RPMI7951 (cell line): ENCODE measurements at regions not wholly inside any gene's neighbourhood (a gene's known extent, or its start where the extent isn't known, plus 50 kb on each side); places are given as distances from the start of the nearest gene placed in this dataset.

Source experiments
- DNase-seq: peaks from one replicate; pipeline ENCODE4 v3.0.0-alpha.2; 2012; ENCODE audit warnings: low read depth

GRCh38 chr10:61142987-61143386, 199.0 kb upstream of the RHOBTB1 start:
- no peak for DNase-seq

- DNase-seq, result peak; percentile 45
Measured at GRCh38 chr10:61140765-61141392, 196.9 kb upstream of the RHOBTB1 start.

DNA sequence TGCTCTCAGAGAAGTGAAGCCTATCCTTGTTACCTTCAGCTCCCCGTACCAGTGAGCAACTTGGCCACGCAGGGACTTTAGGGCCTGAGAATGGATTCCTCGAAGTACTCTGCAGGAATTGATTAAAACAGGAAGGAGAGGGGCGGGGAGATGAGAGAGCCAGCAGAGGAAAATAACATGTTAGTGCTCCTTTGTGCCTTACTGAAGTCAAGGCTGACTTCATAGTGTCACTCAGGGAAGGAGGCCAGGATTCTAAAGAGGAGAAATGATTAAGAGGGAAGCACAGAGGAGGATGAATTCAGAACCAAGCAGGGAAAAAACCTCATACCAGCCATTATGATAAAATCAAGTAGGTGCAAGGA, 195.6 kb upstream of the RHOBTB1 start:
- no peak for DNase-seq

DNA sequence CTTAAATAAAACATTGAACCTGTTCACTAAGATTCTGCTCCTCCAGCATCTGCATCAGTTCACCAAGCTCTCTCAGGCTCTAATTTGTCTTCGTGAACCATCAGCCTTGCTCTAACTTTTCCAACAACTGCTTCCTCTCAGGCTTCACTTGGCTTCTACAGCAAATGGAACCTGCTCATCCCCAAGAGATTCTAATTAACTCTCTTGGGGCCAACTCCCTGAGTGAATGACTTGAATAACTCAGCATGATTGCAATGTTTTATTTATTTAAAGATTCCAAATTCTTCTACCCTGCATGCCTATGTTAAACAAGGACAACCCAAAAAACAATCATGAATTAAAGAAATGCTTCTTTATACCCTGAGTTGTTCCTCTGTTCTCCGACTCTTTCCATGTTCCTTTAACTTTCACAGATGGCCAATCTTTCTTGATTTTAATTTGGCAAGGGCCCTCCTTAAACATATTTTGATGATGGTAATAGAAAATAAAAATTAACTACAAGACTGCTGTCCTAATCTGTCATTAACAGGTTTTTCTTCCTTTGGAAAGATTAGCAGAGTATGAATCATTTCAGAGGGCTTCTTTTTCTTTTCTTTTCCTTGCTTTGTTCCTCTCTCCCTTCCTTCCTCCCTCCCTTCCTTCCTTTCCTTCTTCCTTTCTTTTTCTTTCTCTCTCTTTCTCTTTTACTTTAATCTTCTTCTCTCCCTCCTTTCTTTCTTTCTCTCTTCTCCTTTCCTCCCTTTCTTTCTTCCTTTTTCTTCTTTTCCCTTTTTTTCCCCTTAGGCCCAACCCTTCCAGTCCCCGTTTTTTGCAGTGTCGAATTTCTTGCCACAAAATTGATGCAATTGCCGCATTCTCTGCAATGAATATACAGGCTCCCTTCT, 195.0 kb upstream of the RHOBTB1 start:
- no peak for DNase-seq

- DNase-seq, result no peak
Measured at GRCh38 chr10:61136139-61136538, 192.2 kb upstream of the RHOBTB1 start.

DNA sequence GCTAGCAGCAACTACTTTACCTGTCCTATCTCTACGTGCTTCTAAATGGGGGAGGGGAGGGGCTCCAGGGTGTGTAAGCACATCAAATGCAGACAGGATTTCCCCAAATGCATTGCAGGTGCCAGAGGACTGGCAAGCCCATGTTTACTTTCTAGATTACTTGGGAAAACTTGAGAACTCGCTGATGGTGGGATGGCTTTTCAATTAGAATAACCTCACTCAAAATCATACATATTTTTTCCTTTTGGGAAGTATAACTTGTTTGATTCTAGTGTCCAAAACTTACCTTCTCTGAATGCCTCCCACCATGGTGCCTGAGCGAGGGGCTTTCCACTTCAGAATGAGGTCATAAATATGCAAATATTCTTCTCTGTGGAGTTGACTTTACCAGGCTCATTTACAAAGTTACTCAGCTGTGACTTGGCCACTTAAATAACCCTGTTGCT, 191.3 kb upstream of the RHOBTB1 start:
- DNase-seq, result no peak

DNA sequence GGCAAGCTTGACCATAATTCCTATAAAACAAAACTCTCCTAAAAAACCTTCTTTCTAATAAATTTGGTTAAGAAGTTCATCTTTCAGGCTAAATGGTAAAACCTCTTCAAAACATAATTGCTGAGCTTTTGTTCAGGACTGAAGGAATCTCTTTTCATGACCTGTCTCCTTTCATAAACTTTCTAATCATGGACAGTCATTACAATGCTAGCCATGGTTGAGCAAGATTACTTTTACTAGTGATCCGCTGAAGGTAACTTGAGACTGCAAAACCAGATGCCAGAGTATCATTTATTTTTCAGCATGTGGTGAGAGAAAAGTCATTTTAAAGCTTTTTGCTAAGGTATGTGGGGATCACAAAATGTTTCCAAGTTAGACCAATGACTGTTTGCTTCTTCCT, 186.4 kb upstream of the RHOBTB1 start:
- no peak for DNase-seq

DNA sequence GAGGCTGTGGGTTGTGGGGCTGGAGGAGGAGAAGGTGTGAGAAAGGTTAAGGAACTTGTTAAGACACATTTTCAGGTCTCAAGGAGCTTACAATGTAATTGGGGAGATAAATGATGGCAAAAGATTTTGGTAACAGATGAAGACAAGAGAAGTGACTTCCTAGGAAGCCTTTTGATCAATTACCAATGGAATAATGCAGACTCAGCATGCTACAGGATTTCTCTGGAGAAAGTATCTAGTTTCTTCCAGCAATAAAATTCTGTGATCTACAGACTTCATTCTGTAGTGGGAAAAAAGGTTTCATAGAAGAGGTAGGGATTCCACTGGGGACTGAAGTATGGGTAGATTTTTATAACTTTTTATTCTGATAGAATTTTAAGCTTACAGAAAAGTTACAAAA, 184.2 kb upstream of the RHOBTB1 start:
- DNase-seq, result no peak

DNA sequence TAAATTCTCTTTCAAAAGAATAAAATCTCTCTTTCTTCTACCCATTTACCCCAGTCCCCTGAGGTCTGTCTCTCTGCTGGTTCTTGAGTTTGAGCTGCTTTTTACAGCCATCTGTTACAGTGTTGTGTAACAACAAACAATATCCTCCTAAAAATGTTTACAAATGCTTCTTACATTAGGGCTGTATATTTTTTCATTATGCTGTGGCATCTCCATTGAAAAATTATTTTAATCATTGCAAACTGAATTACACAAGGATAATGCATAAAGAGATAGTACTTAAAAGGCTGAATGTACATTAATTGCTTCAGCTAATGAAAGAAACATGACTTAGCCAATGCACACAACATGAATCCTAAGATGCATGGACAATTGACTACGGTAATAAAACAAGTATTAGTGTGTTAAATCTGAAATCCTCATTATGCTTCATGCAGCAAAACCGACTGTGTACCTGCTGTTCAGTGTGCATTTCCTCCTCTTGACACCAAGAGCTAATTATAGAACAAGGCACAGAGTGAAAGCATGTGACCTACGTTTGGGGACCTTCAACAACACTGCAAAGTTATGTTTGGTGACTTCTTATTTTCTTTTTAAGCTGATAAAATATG, 181.7 kb upstream of the RHOBTB1 start:
- DNase-seq, result no peak

GRCh38 chr10:61124756-61125530, 181.0 kb upstream of the RHOBTB1 start:
- no peak for DNase-seq

DNA sequence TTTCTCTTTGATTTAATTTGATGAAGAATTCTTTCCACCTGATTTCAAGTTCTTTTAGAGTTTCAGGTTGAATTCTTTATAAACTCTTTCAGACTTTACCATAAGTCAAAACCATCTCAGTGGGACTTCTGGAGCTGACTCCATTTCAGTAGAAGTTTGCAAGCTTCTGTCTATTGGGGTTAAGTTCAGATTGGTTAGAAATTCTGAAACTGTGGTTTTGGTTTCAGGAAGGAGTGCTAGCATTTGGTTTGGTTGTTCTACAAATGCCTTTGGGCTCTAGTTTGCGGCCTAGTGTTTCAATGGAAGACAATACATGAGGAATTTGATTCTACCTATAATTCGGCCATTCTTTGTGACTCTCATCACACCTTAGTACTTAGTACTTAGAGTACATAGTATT, 176.8 kb upstream of the RHOBTB1 start:
- no peak for DNase-seq

DNA sequence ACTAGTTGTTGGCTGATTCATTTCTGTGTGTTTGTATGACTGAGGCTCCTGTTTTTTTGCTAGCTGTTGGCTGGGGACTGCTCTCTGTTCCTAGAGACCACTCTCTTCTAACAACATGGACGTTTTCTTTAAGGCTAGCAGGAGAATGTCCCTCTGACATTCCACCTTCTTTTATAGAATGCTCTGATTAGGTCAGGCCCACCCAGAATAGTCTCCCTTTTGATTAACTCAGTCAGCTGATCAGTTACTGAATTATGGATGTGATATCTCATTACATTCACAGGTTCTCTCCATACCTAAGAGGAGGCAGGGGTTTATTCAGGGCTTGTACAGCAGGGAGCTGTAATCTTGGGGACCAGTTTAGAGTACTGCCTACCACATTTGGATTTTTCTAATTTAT, 175.6 kb upstream of the RHOBTB1 start:
- DNase-seq, result no peak

GRCh38 chr10:61115897-61116296, 171.9 kb upstream of the RHOBTB1 start:
- DNase-seq, result no peak

GRCh38 chr10:61112771-61113170, 168.8 kb upstream of the RHOBTB1 start:
- DNase-seq, result no peak

- no peak for DNase-seq
Measured at GRCh38 chr10:61110936-61111335, 167.0 kb upstream of the RHOBTB1 start.

DNA sequence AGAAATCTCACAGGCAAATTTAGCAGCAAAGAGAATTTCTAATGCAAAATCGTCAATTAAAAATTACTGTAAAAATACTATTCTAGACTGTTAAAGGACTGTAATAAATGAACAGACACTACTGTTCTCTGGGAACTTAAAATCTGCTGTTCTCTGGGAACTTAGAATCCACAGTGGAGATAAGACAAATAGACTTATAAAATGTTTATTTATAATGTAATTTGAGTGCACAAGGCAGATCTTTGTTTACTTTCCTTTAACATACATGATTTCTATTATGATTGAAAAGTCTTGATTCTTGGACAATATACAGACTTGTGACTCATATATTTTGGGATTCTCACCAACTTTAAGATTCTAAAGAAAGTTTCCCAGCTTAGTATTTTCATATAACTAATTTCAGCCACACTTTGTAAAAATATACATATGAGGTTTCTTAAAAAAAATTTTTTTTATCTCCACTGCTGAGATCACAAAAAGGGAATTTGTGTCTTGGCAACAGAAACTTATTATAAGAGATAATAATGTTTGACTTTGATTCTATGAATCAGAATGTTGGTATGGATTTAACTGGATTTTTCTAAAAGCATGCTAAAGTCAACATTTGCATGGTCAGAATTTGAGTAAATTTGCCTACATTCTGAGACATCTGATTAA, 166.3 kb upstream of the RHOBTB1 start:
- no peak for DNase-seq

GRCh38 chr10:61108915-61109314, 164.9 kb upstream of the RHOBTB1 start:
- DNase-seq, result no peak

GRCh38 chr10:61100887-61101286, 156.9 kb upstream of the RHOBTB1 start:
- DNase-seq, result no peak

- no peak for DNase-seq
Measured at GRCh38 chr10:61099756-61100155, 155.8 kb upstream of the RHOBTB1 start.

GRCh38 chr10:61098966-61099365, 155.0 kb upstream of the RHOBTB1 start:
- DNase-seq, result no peak

DNA sequence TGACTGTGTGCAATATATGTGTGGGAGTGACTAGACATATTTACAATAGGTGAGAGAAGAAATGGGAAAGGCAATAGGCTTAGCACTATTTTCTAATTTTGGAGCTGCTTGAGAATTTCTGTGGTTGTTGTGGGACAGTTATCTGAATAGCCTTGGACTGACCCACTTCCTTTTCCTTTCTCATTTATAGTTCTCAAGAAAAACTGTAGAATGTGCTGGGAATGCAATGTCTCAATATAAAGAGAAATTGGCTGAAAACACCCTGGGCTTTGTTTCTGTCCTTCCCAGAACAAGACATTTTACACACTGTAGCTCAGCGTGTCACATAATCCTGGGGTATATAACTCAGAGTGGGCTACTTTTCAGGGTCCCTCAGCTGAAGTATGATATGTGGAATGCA, 153.0 kb upstream of the RHOBTB1 start:
- no peak for DNase-seq

DNA sequence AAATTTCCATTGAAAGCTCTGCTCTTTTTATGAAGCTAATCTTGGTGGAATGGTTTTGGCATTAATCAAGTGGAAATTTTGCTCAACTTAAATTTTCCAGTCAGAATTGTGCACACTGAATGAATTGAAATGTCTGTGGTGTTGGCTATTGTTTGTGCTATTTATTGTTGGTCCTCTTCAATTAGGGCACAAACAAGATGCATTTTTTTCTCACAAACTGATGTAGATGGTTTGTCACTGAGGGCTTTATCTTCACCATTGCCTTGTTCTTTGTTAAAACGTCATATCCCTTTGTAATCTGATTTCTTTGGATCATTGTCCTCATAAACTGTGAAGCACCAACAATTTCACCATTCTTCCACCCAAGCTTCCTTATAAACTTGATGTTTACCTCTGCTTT, 152.1 kb upstream of the RHOBTB1 start:
- no peak for DNase-seq
